GM23338 (cell line): ENCODE measurements at regions not wholly inside any gene's neighbourhood (a gene's known extent, or its start where the extent isn't known, plus 50 kb on each side); places are given as distances from the start of the nearest gene placed in this dataset.

ENCODE experiments used
- EZH2phosphoT487 ChIP-seq: fragments of 200-600 bp; sonication (generic); IDR thresholded peaks from one replicate; pipeline ENCODE4 v1.8.1; 2018; ENCODE audit warnings: antibody characterized with exemption; ENCODE audit not compliant: unreplicated experiment
- JUNB ChIP-seq: IDR thresholded peaks from one replicate; pipeline ENCODE4 v1.6.1; 2016; ENCODE audit warnings: antibody characterized with exemption; ENCODE audit not compliant: unreplicated experiment
- POLR2AphosphoS5 ChIP-seq: IDR thresholded peaks from 2 replicates; pipeline ENCODE4 v1.6.1; 2016; ENCODE audit warnings: antibody characterized with exemption, low read depth
- STAT1 ChIP-seq: IDR thresholded peaks from one replicate; pipeline ENCODE4 v1.6.1; 2016; ENCODE audit warnings: antibody characterized with exemption; ENCODE audit not compliant: unreplicated experiment
- TF ChIP-seq, protein P1 (sequence below), 2 experiments: fragments of 200-600 bp in 1 of 2; sonication (generic) in 1 of 2; conservative IDR thresholded peaks; 2 replicates each; pipeline versions ENCODE4 v1.5.1 to v1.6.1; 2016 to 2017; ENCODE audit warnings: antibody characterized with exemption in 2 of 2, low read depth in 2 of 2, mild to moderate bottlenecking in 2 of 2, moderate library complexity in 1 of 2

DNA sequence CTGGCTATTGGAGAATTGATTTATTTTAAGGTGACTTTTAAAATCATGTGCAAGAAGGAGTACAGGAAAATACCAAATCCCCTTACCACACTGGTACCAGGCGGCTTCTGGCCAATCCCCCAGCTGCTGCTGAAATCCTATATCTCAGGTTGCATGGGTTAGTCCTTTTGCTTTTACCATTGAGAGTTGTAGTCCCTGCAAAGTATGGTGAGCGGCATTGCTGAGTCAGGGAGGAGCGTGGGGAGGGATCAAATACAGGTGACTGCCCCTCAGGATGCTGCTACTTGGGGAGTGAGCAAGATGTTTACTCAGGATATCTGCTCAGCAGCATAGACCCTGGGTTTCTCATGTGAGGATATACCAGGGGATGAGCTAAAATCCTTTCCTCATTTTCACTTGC lies 131.9 kb upstream of the STAC start:
- TF ChIP-seq STAT1: no peak
- TF ChIP-seq, protein P1, sequence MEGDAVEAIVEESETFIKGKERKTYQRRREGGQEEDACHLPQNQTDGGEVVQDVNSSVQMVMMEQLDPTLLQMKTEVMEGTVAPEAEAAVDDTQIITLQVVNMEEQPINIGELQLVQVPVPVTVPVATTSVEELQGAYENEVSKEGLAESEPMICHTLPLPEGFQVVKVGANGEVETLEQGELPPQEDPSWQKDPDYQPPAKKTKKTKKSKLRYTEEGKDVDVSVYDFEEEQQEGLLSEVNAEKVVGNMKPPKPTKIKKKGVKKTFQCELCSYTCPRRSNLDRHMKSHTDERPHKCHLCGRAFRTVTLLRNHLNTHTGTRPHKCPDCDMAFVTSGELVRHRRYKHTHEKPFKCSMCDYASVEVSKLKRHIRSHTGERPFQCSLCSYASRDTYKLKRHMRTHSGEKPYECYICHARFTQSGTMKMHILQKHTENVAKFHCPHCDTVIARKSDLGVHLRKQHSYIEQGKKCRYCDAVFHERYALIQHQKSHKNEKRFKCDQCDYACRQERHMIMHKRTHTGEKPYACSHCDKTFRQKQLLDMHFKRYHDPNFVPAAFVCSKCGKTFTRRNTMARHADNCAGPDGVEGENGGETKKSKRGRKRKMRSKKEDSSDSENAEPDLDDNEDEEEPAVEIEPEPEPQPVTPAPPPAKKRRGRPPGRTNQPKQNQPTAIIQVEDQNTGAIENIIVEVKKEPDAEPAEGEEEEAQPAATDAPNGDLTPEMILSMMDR (conservative IDR thresholded peaks at IDR 0.05; ENCODE audit: low read depth in 2 of 2): no peak
- TF ChIP-seq POLR2AphosphoS5: no peak
- no peak for TF ChIP-seq JUNB
- TF ChIP-seq EZH2phosphoT487: no peak
